OCI-LY3 (cell line): ENCODE measurements at regions not wholly inside any gene's neighbourhood (a gene's known extent, or its start where the extent isn't known, plus 50 kb on each side); places are given as distances from the start of the nearest gene placed in this dataset.
"Not testable (repeated sequence)": the region's sequence is repeated elsewhere in the genome, so short reads cannot be mapped to it uniquely, and the experiment has no call there.

Experiments
- EZH2phosphoT487 ChIP-seq: fragments of 200-600 bp; shearing (Covaris generic); IDR thresholded peaks from 2 replicates; pipeline ENCODE4 v1.6.1; 2018; ENCODE audit warnings: antibody characterized with exemption, mixed run types, low read depth
- TF ChIP-seq, protein P1 (sequence below): fragments of 200-600, 300-600 bp; sonication (generic); IDR thresholded peaks from 2 replicates; pipeline ENCODE4 v1.5.1; 2014; ENCODE audit warnings: antibody characterized with exemption, low read length, low read depth

DNA sequence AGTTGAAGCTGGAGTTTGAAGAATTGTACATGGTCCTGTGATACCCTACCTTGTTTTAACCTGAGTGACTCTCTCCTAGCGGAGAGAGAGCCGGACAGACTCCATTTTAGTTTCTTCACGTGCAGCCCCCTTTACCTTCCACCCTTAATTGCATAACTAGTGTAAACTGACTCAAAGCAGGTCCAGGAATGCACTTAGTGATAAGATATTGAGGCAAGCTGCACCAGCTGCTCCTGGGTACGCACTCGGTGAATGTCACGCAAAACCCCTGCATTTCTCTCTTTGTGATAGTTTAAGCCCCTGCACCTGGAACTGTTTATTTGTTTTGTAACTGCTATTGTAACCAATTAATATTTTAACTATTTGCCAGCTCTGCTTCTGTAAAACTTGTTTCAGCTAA lies 1620.5 kb downstream of the SPATA31A7 start:
- TF ChIP-seq, protein P1, sequence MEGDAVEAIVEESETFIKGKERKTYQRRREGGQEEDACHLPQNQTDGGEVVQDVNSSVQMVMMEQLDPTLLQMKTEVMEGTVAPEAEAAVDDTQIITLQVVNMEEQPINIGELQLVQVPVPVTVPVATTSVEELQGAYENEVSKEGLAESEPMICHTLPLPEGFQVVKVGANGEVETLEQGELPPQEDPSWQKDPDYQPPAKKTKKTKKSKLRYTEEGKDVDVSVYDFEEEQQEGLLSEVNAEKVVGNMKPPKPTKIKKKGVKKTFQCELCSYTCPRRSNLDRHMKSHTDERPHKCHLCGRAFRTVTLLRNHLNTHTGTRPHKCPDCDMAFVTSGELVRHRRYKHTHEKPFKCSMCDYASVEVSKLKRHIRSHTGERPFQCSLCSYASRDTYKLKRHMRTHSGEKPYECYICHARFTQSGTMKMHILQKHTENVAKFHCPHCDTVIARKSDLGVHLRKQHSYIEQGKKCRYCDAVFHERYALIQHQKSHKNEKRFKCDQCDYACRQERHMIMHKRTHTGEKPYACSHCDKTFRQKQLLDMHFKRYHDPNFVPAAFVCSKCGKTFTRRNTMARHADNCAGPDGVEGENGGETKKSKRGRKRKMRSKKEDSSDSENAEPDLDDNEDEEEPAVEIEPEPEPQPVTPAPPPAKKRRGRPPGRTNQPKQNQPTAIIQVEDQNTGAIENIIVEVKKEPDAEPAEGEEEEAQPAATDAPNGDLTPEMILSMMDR = not testable (repeated sequence)
- TF ChIP-seq EZH2phosphoT487 = not testable (repeated sequence)
